ENCODE measurements at regions not wholly inside any gene's neighbourhood (a gene's known extent, or its start where the extent isn't known, plus 50 kb on each side); places are given as distances from the start of the nearest gene placed in this dataset.

- H3K27me3 Mint-ChIP-seq (ENCODE audit: low read depth in 3 of 3): no peaks in the 10 kb centered on the region
- H3K27ac Mint-ChIP-seq: no peak overlapping the region
- intact Hi-C loops (cut with micrococcal nuclease): no loop called here
- Histone ChIP-seq H2AFZ (ENCODE audit: insufficient read depth, low read depth, low read length, poor library complexity, severe bottlenecking) (no peak overlapping the region), H3K9me3 (replicated peaks in 1 of 2; ENCODE audit: control insufficient read depth in 1 of 2, insufficient read depth in 1 of 2, low read length in 2 of 2) (peaks cover 4 to 15% of the 10 kb centered on the region in 2 donors), H4K20me1 (ENCODE audit: insufficient read depth, low read length) (no peaks in the 10 kb centered on the region), H3K36me3 (replicated peaks in 1 of 2; ENCODE audit: control insufficient read depth in 1 of 2, insufficient read depth in 2 of 2, low read length in 2 of 2) (no peaks in the 10 kb centered on the region), H3K79me2 (ENCODE audit: insufficient read depth, low read length) (no peaks in the 10 kb centered on the region), H3K27ac (ENCODE audit: low read depth in 1 of 2, low read length in 2 of 2) (no peak overlapping the region), H3K4me3 (replicated peaks in 1 of 3; ENCODE audit: low read depth in 2 of 3, low read length in 3 of 3) (no peak overlapping the region), H3K9ac (ENCODE audit: insufficient read depth, low read length, poor library complexity, severe bottlenecking) (no peak overlapping the region), H3K27me3 (ENCODE audit: control insufficient read depth in 2 of 2, insufficient read depth in 2 of 2, low read length in 2 of 2) (no peaks in the 10 kb centered on the region), H3K4me1 (ENCODE audit: control insufficient read depth in 1 of 2, insufficient read depth in 2 of 2, low read length in 2 of 2) (no peaks in the 10 kb centered on the region), H3K4me2 (replicated peaks; ENCODE audit: extremely low read depth, low read length, poor library complexity, severe bottlenecking) (no peak overlapping the region)
- H3K36me3 Mint-ChIP-seq: no peaks in the 10 kb centered on the region
- TF ChIP-seq CTCF (IDR thresholded peaks at IDR 0.05): no peak
- DNase-seq: no peak
- no peak overlapping the region for H3K4me3 Mint-ChIP-seq
- 90% methylated on average over 2 of the region's 3 CpGs for WGBS (ENCODE audit: insufficient coverage)
- no peaks in the 10 kb centered on the region for H3K4me1 Mint-ChIP-seq
- peaks cover 5 to 18% (median 6%) of the 10 kb centered on the region in 7 donors for H3K9me3 Mint-ChIP-seq
Measured at GRCh38 chr4:18559492-18559891, 537.9 kb upstream of the LCORL start.

- no peak overlapping the region for H3K4me2 ChIP-seq (replicated peaks; ENCODE audit: extremely low read depth, low read length, poor library complexity, severe bottlenecking)
- DNase-seq: no peak
- no peak overlapping the region for H3K27ac Mint-ChIP-seq
- H3K36me3 ChIP-seq (replicated peaks in 1 of 2; ENCODE audit: control insufficient read depth in 1 of 2, insufficient read depth in 2 of 2, low read length in 2 of 2): no peaks in the 10 kb centered on the region
- no peaks in the 10 kb centered on the region for H3K27me3 Mint-ChIP-seq (ENCODE audit: low read depth in 3 of 3)
- H3K4me1 ChIP-seq (ENCODE audit: control insufficient read depth in 1 of 2, insufficient read depth in 2 of 2, low read length in 2 of 2): no peaks in the 10 kb centered on the region
- no peak overlapping the region for H3K4me3 ChIP-seq (replicated peaks in 1 of 3; ENCODE audit: low read depth in 2 of 3, low read length in 3 of 3)
- H3K27me3 ChIP-seq (ENCODE audit: control insufficient read depth in 2 of 2, insufficient read depth in 2 of 2, low read length in 2 of 2): no peaks in the 10 kb centered on the region
- peaks cover 2 to 17% (median 6%) of the 10 kb centered on the region in 7 donors for H3K9me3 Mint-ChIP-seq
- no peaks in the 10 kb centered on the region for H3K79me2 ChIP-seq (ENCODE audit: insufficient read depth, low read length)
- H3K4me3 Mint-ChIP-seq: no peak overlapping the region
- H3K4me1 Mint-ChIP-seq: no peaks in the 10 kb centered on the region
- H3K27ac ChIP-seq (ENCODE audit: low read depth in 1 of 2, low read length in 2 of 2): no peak overlapping the region
- H3K9ac ChIP-seq (ENCODE audit: insufficient read depth, low read length, poor library complexity, severe bottlenecking): no peak overlapping the region
- WGBS (ENCODE audit: insufficient coverage): 100% methylated on average over 1 of the region's 1 CpG
- intact Hi-C loops (cut with micrococcal nuclease): no loop called here
- no peak overlapping the region for H2AFZ ChIP-seq (ENCODE audit: insufficient read depth, low read depth, low read length, poor library complexity, severe bottlenecking)
- H3K9me3 ChIP-seq (replicated peaks in 1 of 2; ENCODE audit: control insufficient read depth in 1 of 2, insufficient read depth in 1 of 2, low read length in 2 of 2): peaks cover 4 to 18% of the 10 kb centered on the region in 2 donors
- no peaks in the 10 kb centered on the region for H3K36me3 Mint-ChIP-seq
- no peaks in the 10 kb centered on the region for H4K20me1 ChIP-seq (ENCODE audit: insufficient read depth, low read length)
- TF ChIP-seq CTCF (IDR thresholded peaks at IDR 0.05): no peak
Measured at GRCh38 chr4:18556402-18556801, 534.8 kb upstream of the LCORL start.
